HepG2 (cell line): ENCODE measurements at regions not wholly inside any gene's neighbourhood (a gene's known extent, or its start where the extent isn't known, plus 50 kb on each side); places are given as distances from the start of the nearest gene placed in this dataset.

Experiments
- ATAC-seq: fragments of 200-7000 bp; cut with Tn5 transposase; 3 replicates; pipeline ENCODE4 v1.9.1; 2020; ENCODE audit warnings: mild to moderate bottlenecking, moderate library complexity
- BruUV-seq: library from RNA; stranded (reverse); fragments of 400-500 nt; replicated peaks from 2 replicates; lab custom pipeline; 2021; lab: Mats Ljungman, UMichigan
- CTCF ChIA-PET: fragments of 300-600 bp; formaldehyde crosslinking; extraction: SDS; loops from one replicate; lab custom pipeline; 2021; ENCODE audit warnings: low total read pairs, inconsistent platforms, low intra/inter-chr PET ratio; lab: Yijun Ruan, JAX
- POLR2A ChIA-PET: fragments of 350-600 bp; sonication (Branson Sonifier 250); formaldehyde crosslinking; loops from one replicate; lab custom pipeline; 2020; ENCODE audit warnings: antibody characterized with exemption, inconsistent platforms; lab: Yijun Ruan, JAX
- DNase-seq: peaks from one replicate; pipeline ENCODE4 v3.0.0-alpha.2; 2015; ENCODE audit warnings: low spot score
- FAIRE-seq: peaks from 3 replicates; lab custom pipeline; 2011; peaks lifted over from hg19 to GRCh38; lab: Jason Lieb, UNC
- H2AFZ ChIP-seq: one replicate; pipeline ENCODE4 v1.6.1; 2011; ENCODE audit warnings: low read length, inconsistent platforms
- H3K27ac ChIP-seq: fragments of 300-600 bp; 3 replicates; pipeline ENCODE4 v1.8.0; 2011; ENCODE audit warnings: mixed run types, mild to moderate bottlenecking, mixed read lengths, low read length, inconsistent platforms; ENCODE audit not compliant: insufficient read depth; ENCODE audit errors: extremely low read length
- H3K27me3 ChIP-seq, 2 experiments: fragments of 200-600 bp in 1 of 2; 2 replicates in 1 of 2; 3 replicates in 1 of 2; pipeline versions ENCODE4 v1.6.0 to v1.8.0; 2011; ENCODE audit warnings: low read length in 2 of 2, mild to moderate bottlenecking in 2 of 2, moderate library complexity in 2 of 2, inconsistent platforms in 1 of 2; ENCODE audit not compliant: insufficient read depth in 2 of 2, control insufficient read depth in 1 of 2
- H3K36me3 ChIP-seq, 2 experiments: fragments of 200-600 bp in 1 of 2; replicated peaks in 1 of 2; 2 replicates in 1 of 2; 3 replicates in 1 of 2; pipeline versions ENCODE4 v1.5.1 to v1.8.0; 2011; ENCODE audit warnings: low read length in 2 of 2, inconsistent platforms in 1 of 2; ENCODE audit not compliant: insufficient read depth in 2 of 2, control insufficient read depth in 1 of 2
- H3K4me1 ChIP-seq: 2 replicates; pipeline ENCODE4 v1.5.1; 2012; ENCODE audit warnings: low read length, inconsistent platforms; ENCODE audit not compliant: insufficient read depth
- H3K4me2 ChIP-seq: 2 replicates; pipeline ENCODE4 v1.6.0; 2011; ENCODE audit warnings: low read depth, low read length, inconsistent platforms
- H3K4me3 ChIP-seq, 3 experiments: fragments of 200-600 bp in 1 of 3; sonication (generic), shearing (Covaris generic) in 1 of 3; replicated peaks in 1 of 3; 2 replicates each; pipeline ENCODE4 v1.5.1; 2011 to 2016; ENCODE audit warnings: low read length in 3 of 3, inconsistent platforms in 2 of 3, low read depth in 2 of 3, mild to moderate bottlenecking in 2 of 3, control low read depth in 1 of 3, mixed read lengths in 1 of 3; ENCODE audit not compliant: insufficient read depth in 1 of 3
- H3K79me2 ChIP-seq: one replicate; pipeline ENCODE4 v1.6.1; 2011; ENCODE audit warnings: low read length, inconsistent platforms; ENCODE audit not compliant: insufficient read depth
- H3K9ac ChIP-seq: 2 replicates; pipeline ENCODE4 v1.6.0; 2011; ENCODE audit warnings: mild to moderate bottlenecking, low read depth, low read length, inconsistent platforms; ENCODE audit not compliant: insufficient read depth
- H3K9me3 ChIP-seq: 2 replicates; pipeline ENCODE4 v1.5.1; 2012; ENCODE audit warnings: mild to moderate bottlenecking, low read length
- H4K20me1 ChIP-seq: 2 replicates; pipeline ENCODE4 v1.6.0; 2011; ENCODE audit warnings: inconsistent platforms, mild to moderate bottlenecking, low read length, moderate library complexity; ENCODE audit not compliant: insufficient read depth
- CBX5 ChIP-seq: sonication (generic); formaldehyde crosslinking; IDR thresholded peaks from 2 replicates; pipeline ENCODE4 v1.4.0; 2020; ENCODE audit warnings: missing genetic modification reagents, borderline replicate concordance
- CREM ChIP-seq, 2 experiments: sonication (generic) in 1 of 2; formaldehyde crosslinking in 1 of 2; IDR thresholded peaks; 2 replicates each; pipeline versions ENCODE4 v1.4.0 to v1.6.1; 2016 to 2020; ENCODE audit warnings: antibody characterized with exemption in 1 of 2, mild to moderate bottlenecking in 1 of 2, missing genetic modification reagents in 1 of 2
- HNF1A ChIP-seq, 2 experiments: sonication (generic) in 1 of 2; formaldehyde crosslinking in 1 of 2; IDR thresholded peaks; 2 replicates each; pipeline versions ENCODE4 v1.4.0 to v1.6.1; 2016 to 2020; ENCODE audit warnings: borderline replicate concordance in 1 of 2, low read depth in 1 of 2, mild to moderate bottlenecking in 1 of 2, missing genetic modification reagents in 1 of 2
- POLR2AphosphoS2 ChIP-seq: IDR thresholded peaks from 2 replicates; pipeline ENCODE4 v1.6.1; 2011; ENCODE audit warnings: low read depth, low read length, improper control_type of control experiment
- ZBTB40 ChIP-seq, 2 experiments: fragments of 450-650 bp in 1 of 2; sonication (generic) in 1 of 2; formaldehyde crosslinking in 1 of 2; IDR thresholded peaks; 2 replicates each; pipeline versions ENCODE4 v1.6.1 to v1.8.0; 2016 to 2022; ENCODE audit warnings: antibody characterized with exemption in 1 of 2, mild to moderate bottlenecking in 1 of 2, missing genetic modification reagents in 1 of 2
- ZNF432 ChIP-seq: sonication (generic); formaldehyde crosslinking; IDR thresholded peaks from 2 replicates; pipeline ENCODE4 v1.5.0; 2020; ENCODE audit warnings: missing genetic modification reagents, mild to moderate bottlenecking, borderline replicate concordance
- WGBS: methylation state at CpG from one replicate; pipeline ENCODE4 v1.1.6; 2017; ENCODE audit warnings: low lambda C conversion rate; 5-methylcytosine and 5-hydroxymethylcytosine counted together
- in situ Hi-C: cut with HindIII; loops from 2 replicates; pipeline ENCODE4 v1.10.0; 2017; ENCODE audit warnings: low pct_unique_long_range_greater_than_20kb; ENCODE audit not compliant: extremely low pct_ligation_motif_present
- intact Hi-C: fragments of 100-400 bp; cut with micrococcal nuclease; formaldehyde crosslinking; loops from one replicate; pipeline ENCODE4 v1.10.0; 2022; ENCODE audit not compliant: unreplicated experiment

GRCh38 chr1:3992103-3992556 is 92.1 kb upstream of the C1orf174 start (continued):
- TF ChIP-seq ZBTB40 (IDR thresholded peaks at IDR 0.05) (0 out of 2 replicates have a peak, but pooled peaks have one; percentile 3), ZBTB40 (CRISPR knock-in tag; IDR thresholded peaks at IDR 0.05) (no peak), CREM (IDR thresholded peaks at IDR 0.05) (peak; percentile 32; the same call in 1 of the 2 replicates), CREM (CRISPR knock-in tag; IDR thresholded peaks at IDR 0.05) (no peak)
- TF ChIP-seq, all 625 proteins: peak for 5

- intact Hi-C loops (no loop called here), in situ Hi-C loops (no loop called here)
- H3K9me3 ChIP-seq = no peaks in the 10 kb centered on the region
- no peaks in the 10 kb centered on the region for H3K79me2 ChIP-seq
- peaks cover 7 to 40% of the 10 kb centered on the region in 2 experiments; a peak in 4 of 5 replicates for H3K27me3 ChIP-seq
- no peaks in the 10 kb centered on the region for H4K20me1 ChIP-seq
- no peak for ATAC-seq
- H3K4me2 ChIP-seq = no peak overlapping the region
- H3K9ac ChIP-seq = no peak overlapping the region
- H2AFZ ChIP-seq = no peak overlapping the region
- no peak for DNase-seq
- ChIA-PET POLR2A (no interaction called here), CTCF (no interaction called here)
- H3K4me1 ChIP-seq = no peaks in the 10 kb centered on the region
- 6% methylated on average over 3 of the region's 6 CpGs for WGBS
- FAIRE-seq = no peak
- no TSS peak for BruUV-seq
- no peak overlapping the region for H3K27ac ChIP-seq
- H3K36me3 ChIP-seq = no peaks in the 10 kb centered on the region
- no peak overlapping the region for H3K4me3 ChIP-seq
- TF ChIP-seq POLR2AphosphoS2 (no peak), ZNF432 (CRISPR knock-in tag) (no peak), HNF1A (IDR thresholded peaks at IDR 0.05; ENCODE audit: low read depth) (no peak), HNF1A (CRISPR knock-in tag; IDR thresholded peaks at IDR 0.05; ENCODE audit: borderline replicate concordance) (no peak), CBX5 (CRISPR knock-in tag) (no peak)
Measured at GRCh38 chr1:3992746-3993145, 92.7 kb upstream of the C1orf174 start.
